ENCODE measurements at regions not wholly inside any gene's neighbourhood (a gene's known extent, or its start where the extent isn't known, plus 50 kb on each side); places are given as distances from the start of the nearest gene placed in this dataset.

GRCh38 chr17:14771543-14771942 is 470.7 kb downstream of the HS3ST3B1 start:
- ATAC-seq (replicated peaks in 1 of 2) (no peak), DNase-seq (no peak)
- Mint-ChIP-seq H3K4me1 (ENCODE audit: low read depth) (no peaks in the 10 kb centered on the region), H3K27me3 (ENCODE audit: low read depth) (peaks cover 19% of the 10 kb centered on the region), H3K36me3 (ENCODE audit: insufficient read depth in 2 of 2) (peaks cover 0 to 5% of the 10 kb centered on the region in 2 donors), H3K27ac (no peak overlapping the region), H3K9me3 (peaks cover 4 to 9% of the 10 kb centered on the region in 2 donors), H3K4me3 (no peak overlapping the region)

- peaks cover 0 to 5% of the 10 kb centered on the region in 2 donors for H3K9me3 Mint-ChIP-seq
- no peak overlapping the region for H3K4me3 Mint-ChIP-seq
- H3K27me3 Mint-ChIP-seq (ENCODE audit: low read depth): no peaks in the 10 kb centered on the region
- no peak for DNase-seq
- H3K36me3 Mint-ChIP-seq (ENCODE audit: insufficient read depth in 2 of 2): peaks cover 0 to 3% of the 10 kb centered on the region in 2 donors
- H3K4me1 Mint-ChIP-seq (ENCODE audit: low read depth): no peaks in the 10 kb centered on the region
- no peak overlapping the region for H3K27ac Mint-ChIP-seq
- ATAC-seq (replicated peaks in 1 of 2): no peak
Measured at GRCh38 chr17:14768923-14769322, 468.0 kb downstream of the HS3ST3B1 start.

GRCh38 chr17:14762736-14763479 is 462.0 kb downstream of the HS3ST3B1 start:
- ATAC-seq (replicated peaks in 1 of 2) (no peak), DNase-seq (no peak)
- H3K9me3 Mint-ChIP-seq: no peaks in the 10 kb centered on the region
- no peaks in the 10 kb centered on the region for H3K36me3 Mint-ChIP-seq (ENCODE audit: insufficient read depth in 2 of 2)
- H3K27ac Mint-ChIP-seq: no peak overlapping the region
- H3K4me3 Mint-ChIP-seq: no peak overlapping the region
- H3K27me3 Mint-ChIP-seq (ENCODE audit: low read depth): no peaks in the 10 kb centered on the region
- H3K4me1 Mint-ChIP-seq (ENCODE audit: low read depth): no peaks in the 10 kb centered on the region

- H3K27me3 Mint-ChIP-seq (ENCODE audit: low read depth): peaks cover 8% of the 10 kb centered on the region
- H3K27ac Mint-ChIP-seq: no peak overlapping the region
- no peaks in the 10 kb centered on the region for H3K4me1 Mint-ChIP-seq (ENCODE audit: low read depth)
- ATAC-seq (replicated peaks in 1 of 2) (no peak), DNase-seq (no peak)
- H3K9me3 Mint-ChIP-seq: no peaks in the 10 kb centered on the region
- H3K36me3 Mint-ChIP-seq (ENCODE audit: insufficient read depth in 2 of 2): no peaks in the 10 kb centered on the region
- H3K4me3 Mint-ChIP-seq: no peak overlapping the region
Measured at GRCh38 chr17:14760719-14761411, 460.0 kb downstream of the HS3ST3B1 start.

GRCh38 chr17:14760212-14760611 is 459.3 kb downstream of the HS3ST3B1 start:
- Mint-ChIP-seq H3K36me3 (ENCODE audit: insufficient read depth in 2 of 2) (no peaks in the 10 kb centered on the region), H3K27me3 (ENCODE audit: low read depth) (peaks cover 8% of the 10 kb centered on the region), H3K4me1 (ENCODE audit: low read depth) (no peaks in the 10 kb centered on the region), H3K27ac (no peak overlapping the region), H3K9me3 (no peaks in the 10 kb centered on the region), H3K4me3 (no peak overlapping the region)
- no peak for ATAC-seq (replicated peaks in 1 of 2)
- no peak for DNase-seq

- no peaks in the 10 kb centered on the region for H3K9me3 Mint-ChIP-seq
- peaks cover 8% of the 10 kb centered on the region for H3K27me3 Mint-ChIP-seq (ENCODE audit: low read depth)
- DNase-seq (no peak), ATAC-seq (replicated peaks in 1 of 2) (no peak)
- no peaks in the 10 kb centered on the region for H3K36me3 Mint-ChIP-seq (ENCODE audit: insufficient read depth in 2 of 2)
- H3K4me1 Mint-ChIP-seq (ENCODE audit: low read depth): no peaks in the 10 kb centered on the region
- no peak overlapping the region for H3K4me3 Mint-ChIP-seq
- no peak overlapping the region for H3K27ac Mint-ChIP-seq
Measured at GRCh38 chr17:14759325-14759724, 458.4 kb downstream of the HS3ST3B1 start.

- Mint-ChIP-seq H3K9me3 (no peaks in the 10 kb centered on the region), H3K27ac (no peak overlapping the region), H3K36me3 (ENCODE audit: insufficient read depth in 2 of 2) (no peaks in the 10 kb centered on the region), H3K4me3 (no peak overlapping the region), H3K4me1 (ENCODE audit: low read depth) (no peaks in the 10 kb centered on the region), H3K27me3 (ENCODE audit: low read depth) (peaks cover 8% of the 10 kb centered on the region)
- ATAC-seq (replicated peaks in 1 of 2) (no peak), DNase-seq (no peak)
Measured at GRCh38 chr17:14756479-14756878, 455.6 kb downstream of the HS3ST3B1 start.

GRCh38 chr17:14755002-14755401 is 454.1 kb downstream of the HS3ST3B1 start:
- Mint-ChIP-seq H3K27me3 (ENCODE audit: low read depth) (peaks cover 8% of the 10 kb centered on the region), H3K27ac (no peak overlapping the region)

GRCh38 chr17:14753383-14753782 is 452.5 kb downstream of the HS3ST3B1 start:
- H3K4me1 Mint-ChIP-seq (ENCODE audit: low read depth): peaks cover 16% of the 10 kb centered on the region
- H3K27me3 Mint-ChIP-seq (ENCODE audit: low read depth): peaks cover 8% of the 10 kb centered on the region
- DNase-seq: no peak
- no peaks in the 10 kb centered on the region for H3K9me3 Mint-ChIP-seq
- no peak overlapping the region for H3K27ac Mint-ChIP-seq
- ATAC-seq (replicated peaks in 1 of 2): no peak
- no peak overlapping the region for H3K4me3 Mint-ChIP-seq
- no peaks in the 10 kb centered on the region for H3K36me3 Mint-ChIP-seq (ENCODE audit: insufficient read depth in 2 of 2)

More at GRCh38 chr17:14755002-14755401, 454.1 kb downstream of the HS3ST3B1 start:
- H3K4me3 Mint-ChIP-seq: no peak overlapping the region
- peaks cover under 1% of the 10 kb centered on the region for H3K4me1 Mint-ChIP-seq (ENCODE audit: low read depth)
- DNase-seq: no peak
- no peaks in the 10 kb centered on the region for H3K36me3 Mint-ChIP-seq (ENCODE audit: insufficient read depth in 2 of 2)
- ATAC-seq (replicated peaks in 1 of 2): no peak
- H3K9me3 Mint-ChIP-seq: no peaks in the 10 kb centered on the region

GRCh38 chr17:14752011-14752410 is 451.1 kb downstream of the HS3ST3B1 start:
- H3K27ac Mint-ChIP-seq: no peak overlapping the region
- H3K4me3 Mint-ChIP-seq: no peak overlapping the region
- DNase-seq: no peak
- H3K9me3 Mint-ChIP-seq: no peaks in the 10 kb centered on the region
- peaks cover 8% of the 10 kb centered on the region for H3K27me3 Mint-ChIP-seq (ENCODE audit: low read depth)
- peaks cover 27% of the 10 kb centered on the region for H3K4me1 Mint-ChIP-seq (ENCODE audit: low read depth)
- no peak for ATAC-seq (replicated peaks in 1 of 2)
- no peaks in the 10 kb centered on the region for H3K36me3 Mint-ChIP-seq (ENCODE audit: insufficient read depth in 2 of 2)

- Mint-ChIP-seq H3K36me3 (ENCODE audit: insufficient read depth in 2 of 2) (no peaks in the 10 kb centered on the region), H3K27me3 (ENCODE audit: low read depth) (no peaks in the 10 kb centered on the region), H3K27ac (no peak overlapping the region), H3K4me1 (ENCODE audit: low read depth) (peaks cover 27% of the 10 kb centered on the region), H3K9me3 (no peaks in the 10 kb centered on the region), H3K4me3 (no peak overlapping the region)
- DNase-seq (no peak), ATAC-seq (replicated peaks in 1 of 2) (no peak)
Measured at GRCh38 chr17:14750866-14751265, 450.0 kb downstream of the HS3ST3B1 start.

- Mint-ChIP-seq H3K4me1 (ENCODE audit: low read depth) (peaks cover 27% of the 10 kb centered on the region), H3K36me3 (ENCODE audit: insufficient read depth in 2 of 2) (no peaks in the 10 kb centered on the region), H3K9me3 (no peaks in the 10 kb centered on the region), H3K27ac (no peak overlapping the region), H3K27me3 (ENCODE audit: low read depth) (no peaks in the 10 kb centered on the region), H3K4me3 (no peak overlapping the region)
- DNase-seq: no peak
- peak in 1 of 2 donors; percentile 37 for ATAC-seq (replicated peaks in 1 of 2)
Measured at GRCh38 chr17:14749269-14749668, 448.4 kb downstream of the HS3ST3B1 start.

- Mint-ChIP-seq H3K27me3 (ENCODE audit: low read depth) (no peaks in the 10 kb centered on the region), H3K9me3 (no peaks in the 10 kb centered on the region), H3K4me1 (ENCODE audit: low read depth) (peaks cover 27% of the 10 kb centered on the region), H3K4me3 (no peak overlapping the region), H3K27ac (no peak overlapping the region), H3K36me3 (ENCODE audit: insufficient read depth in 2 of 2) (no peaks in the 10 kb centered on the region)
- peak; percentile 79 to 90 for ATAC-seq (replicated peaks in 1 of 2)
- peak; percentile 36 to 46 for DNase-seq
Measured at GRCh38 chr17:14748036-14748710, 447.3 kb downstream of the HS3ST3B1 start.

All from activated T-cell treated with anti-CD3 and anti-CD28 coated beads, Interleukin-2, amount 50 U/mL, for 72 hours (primary cell).